ENCODE measurements at regions not wholly inside any gene's neighbourhood (a gene's known extent, or its start where the extent isn't known, plus 50 kb on each side); places are given as distances from the start of the nearest gene placed in this dataset.
"Not testable (repeated sequence)": the region's sequence is repeated elsewhere in the genome, so short reads cannot be mapped to it uniquely, and the experiment has no call there.

- Histone ChIP-seq H3K27ac (ENCODE audit: low read length) (no peak overlapping the region), H3K36me3 (ENCODE audit: control insufficient read depth in 1 of 2, insufficient read depth in 2 of 2, low read length in 2 of 2) (no peaks in the 10 kb centered on the region), H3K4me1 (ENCODE audit: control insufficient read depth in 1 of 2, insufficient read depth in 2 of 2, low read length in 2 of 2) (peaks cover 4 to 6% of the 10 kb centered on the region in 2 donors), H3K27me3 (ENCODE audit: low read depth, low read length) (no peaks in the 10 kb centered on the region), H3K9me3 (ENCODE audit: control insufficient read depth in 1 of 2, low read length in 2 of 2) (no peaks in the 10 kb centered on the region), H3K4me3 (ENCODE audit: low read depth in 1 of 2, low read length in 2 of 2) (no peak overlapping the region)
Measured at GRCh38 chr2:168322325-168323007, 75.1 kb upstream of the STK39 start.

- H3K36me3 ChIP-seq (ENCODE audit: control insufficient read depth in 1 of 2, insufficient read depth in 2 of 2, low read length in 2 of 2) = no peaks in the 10 kb centered on the region
- no peak overlapping the region for H3K4me3 ChIP-seq (ENCODE audit: low read depth in 1 of 2, low read length in 2 of 2)
- no peak overlapping the region for H3K27ac ChIP-seq (ENCODE audit: low read length)
- H3K27me3 ChIP-seq (ENCODE audit: low read depth, low read length) = no peaks in the 10 kb centered on the region
- peaks cover 4 to 6% of the 10 kb centered on the region in 2 donors for H3K4me1 ChIP-seq (ENCODE audit: control insufficient read depth in 1 of 2, insufficient read depth in 2 of 2, low read length in 2 of 2)
- no peaks in the 10 kb centered on the region for H3K9me3 ChIP-seq (ENCODE audit: control insufficient read depth in 1 of 2, low read length in 2 of 2)
Measured at GRCh38 chr2:168323529-168324021, 76.2 kb upstream of the STK39 start.

GRCh38 chr2:168326572-168326971 is 79.2 kb upstream of the STK39 start:
- no peak overlapping the region for H3K4me3 ChIP-seq (ENCODE audit: low read depth in 1 of 2, low read length in 2 of 2)
- no peaks in the 10 kb centered on the region for H3K36me3 ChIP-seq (ENCODE audit: control insufficient read depth in 1 of 2, insufficient read depth in 2 of 2, low read length in 2 of 2)
- no peak overlapping the region for H3K27ac ChIP-seq (ENCODE audit: low read length)
- peaks cover 3 to 6% of the 10 kb centered on the region in 2 donors for H3K9me3 ChIP-seq (ENCODE audit: control insufficient read depth in 1 of 2, low read length in 2 of 2)
- H3K27me3 ChIP-seq (ENCODE audit: low read depth, low read length) = no peaks in the 10 kb centered on the region
- peaks cover 4 to 6% of the 10 kb centered on the region in 2 donors for H3K4me1 ChIP-seq (ENCODE audit: control insufficient read depth in 1 of 2, insufficient read depth in 2 of 2, low read length in 2 of 2)

- Histone ChIP-seq H3K9me3 (ENCODE audit: control insufficient read depth in 1 of 2, low read length in 2 of 2) (peaks cover 3 to 6% of the 10 kb centered on the region in 2 donors), H3K36me3 (ENCODE audit: control insufficient read depth in 1 of 2, insufficient read depth in 2 of 2, low read length in 2 of 2) (no peaks in the 10 kb centered on the region), H3K27ac (ENCODE audit: low read length) (no peak overlapping the region), H3K4me3 (ENCODE audit: low read depth in 1 of 2, low read length in 2 of 2) (no peak overlapping the region), H3K27me3 (ENCODE audit: low read depth, low read length) (no peaks in the 10 kb centered on the region), H3K4me1 (ENCODE audit: control insufficient read depth in 1 of 2, insufficient read depth in 2 of 2, low read length in 2 of 2) (peaks cover 4% of the 10 kb centered on the region in 2 donors)
Measured at GRCh38 chr2:168327328-168327727, 79.9 kb upstream of the STK39 start.

DNA sequence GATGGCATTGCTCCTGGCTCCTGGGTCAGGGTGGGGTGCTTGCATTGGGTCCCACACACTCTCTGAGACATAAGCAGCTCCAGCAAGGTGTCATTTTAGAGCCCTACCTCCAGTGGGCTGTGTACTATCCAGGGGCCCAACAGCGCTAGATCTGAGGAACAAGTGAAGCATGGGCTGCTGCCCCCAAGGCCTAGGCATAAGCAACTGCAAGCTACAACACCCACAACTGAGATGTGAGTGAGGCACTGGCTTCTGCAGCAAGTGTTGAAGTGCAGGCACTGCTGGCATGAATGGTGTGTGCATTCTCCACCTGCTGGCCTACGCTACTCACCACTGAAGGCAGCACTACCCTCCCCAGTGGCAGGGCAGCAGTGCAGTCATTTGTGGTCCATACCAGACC is 81.0 kb upstream of the STK39 start:
- Histone ChIP-seq H3K27me3 (ENCODE audit: low read depth, low read length) (no peaks in the 10 kb centered on the region), H3K36me3 (ENCODE audit: control insufficient read depth in 1 of 2, insufficient read depth in 2 of 2, low read length in 2 of 2) (no peaks in the 10 kb centered on the region), H3K9me3 (ENCODE audit: control insufficient read depth in 1 of 2, low read length in 2 of 2) (peaks cover 3 to 6% of the 10 kb centered on the region in 2 donors), H3K4me3 (ENCODE audit: low read depth in 1 of 2, low read length in 2 of 2) (no peak overlapping the region), H3K4me1 (ENCODE audit: control insufficient read depth in 1 of 2, insufficient read depth in 2 of 2, low read length in 2 of 2) (no peaks in the 10 kb centered on the region), H3K27ac (ENCODE audit: low read length) (no peak overlapping the region)

GRCh38 chr2:168330624-168331423 is 83.4 kb upstream of the STK39 start:
- Histone ChIP-seq H3K9me3 (ENCODE audit: control insufficient read depth in 1 of 2, low read length in 2 of 2) (peaks cover 3 to 6% of the 10 kb centered on the region in 2 donors), H3K4me3 (ENCODE audit: low read depth in 1 of 2, low read length in 2 of 2) (no peak overlapping the region), H3K36me3 (ENCODE audit: control insufficient read depth in 1 of 2, insufficient read depth in 2 of 2, low read length in 2 of 2) (no peaks in the 10 kb centered on the region), H3K27me3 (ENCODE audit: low read depth, low read length) (no peaks in the 10 kb centered on the region), H3K27ac (ENCODE audit: low read length) (no peak overlapping the region), H3K4me1 (ENCODE audit: control insufficient read depth in 1 of 2, insufficient read depth in 2 of 2, low read length in 2 of 2) (no peaks in the 10 kb centered on the region)

DNA sequence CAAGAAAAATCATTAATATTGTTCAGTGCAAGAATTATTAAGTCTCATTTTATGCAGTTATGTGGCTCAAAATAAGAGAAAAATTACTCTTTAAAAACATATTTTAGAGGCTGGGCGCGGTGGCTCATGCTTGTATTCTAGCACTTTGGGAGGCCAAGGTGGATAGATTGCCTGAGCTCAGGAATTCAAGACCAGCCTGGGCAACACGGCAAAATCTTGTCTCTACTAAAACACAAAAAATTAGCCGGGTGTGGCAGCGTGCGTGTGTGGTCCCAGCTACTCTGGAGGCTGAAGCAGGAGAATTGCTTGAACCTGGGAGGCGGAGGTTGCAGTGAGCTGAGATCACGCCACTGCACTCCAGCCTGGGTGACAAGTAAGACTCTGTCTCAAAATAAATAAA is 87.9 kb upstream of the STK39 start:
- H3K9me3 ChIP-seq (ENCODE audit: control insufficient read depth in 1 of 2, low read length in 2 of 2); H3K4me3 ChIP-seq (ENCODE audit: low read depth in 1 of 2, low read length in 2 of 2); H3K27me3 ChIP-seq (ENCODE audit: low read depth, low read length); H3K4me1 ChIP-seq (ENCODE audit: control insufficient read depth in 1 of 2, insufficient read depth in 2 of 2, low read length in 2 of 2); H3K36me3 ChIP-seq (ENCODE audit: control insufficient read depth in 1 of 2, insufficient read depth in 2 of 2, low read length in 2 of 2); H3K27ac ChIP-seq (ENCODE audit: low read length): not testable (repeated sequence)

GRCh38 chr2:168336786-168337388 is 89.5 kb upstream of the STK39 start:
- Histone ChIP-seq H3K27me3 (ENCODE audit: low read depth, low read length) (no peaks in the 10 kb centered on the region), H3K9me3 (ENCODE audit: control insufficient read depth in 1 of 2, low read length in 2 of 2) (no peaks in the 10 kb centered on the region), H3K4me3 (ENCODE audit: low read depth in 1 of 2, low read length in 2 of 2) (no peak overlapping the region), H3K27ac (ENCODE audit: low read length) (no peak overlapping the region), H3K36me3 (ENCODE audit: control insufficient read depth in 1 of 2, insufficient read depth in 2 of 2, low read length in 2 of 2) (no peaks in the 10 kb centered on the region), H3K4me1 (ENCODE audit: control insufficient read depth in 1 of 2, insufficient read depth in 2 of 2, low read length in 2 of 2) (no peaks in the 10 kb centered on the region)

GRCh38 chr2:168338292-168338691 is 90.9 kb upstream of the STK39 start:
- Histone ChIP-seq H3K9me3 (ENCODE audit: control insufficient read depth in 1 of 2, low read length in 2 of 2) (no peaks in the 10 kb centered on the region), H3K4me3 (ENCODE audit: low read depth in 1 of 2, low read length in 2 of 2) (no peak overlapping the region), H3K4me1 (ENCODE audit: control insufficient read depth in 1 of 2, insufficient read depth in 2 of 2, low read length in 2 of 2) (no peaks in the 10 kb centered on the region), H3K36me3 (ENCODE audit: control insufficient read depth in 1 of 2, insufficient read depth in 2 of 2, low read length in 2 of 2) (no peaks in the 10 kb centered on the region), H3K27ac (ENCODE audit: low read length) (no peak overlapping the region), H3K27me3 (ENCODE audit: low read depth, low read length) (no peaks in the 10 kb centered on the region)

- no peaks in the 10 kb centered on the region for H3K9me3 ChIP-seq (ENCODE audit: control insufficient read depth in 1 of 2, low read length in 2 of 2)
- no peaks in the 10 kb centered on the region for H3K4me1 ChIP-seq (ENCODE audit: control insufficient read depth in 1 of 2, insufficient read depth in 2 of 2, low read length in 2 of 2)
- no peak overlapping the region for H3K4me3 ChIP-seq (ENCODE audit: low read depth in 1 of 2, low read length in 2 of 2)
- H3K27ac ChIP-seq (ENCODE audit: low read length) = no peak overlapping the region
- H3K36me3 ChIP-seq (ENCODE audit: control insufficient read depth in 1 of 2, insufficient read depth in 2 of 2, low read length in 2 of 2) = no peaks in the 10 kb centered on the region
- H3K27me3 ChIP-seq (ENCODE audit: low read depth, low read length) = no peaks in the 10 kb centered on the region
Measured at GRCh38 chr2:168338803-168339437, 91.5 kb upstream of the STK39 start.

DNA sequence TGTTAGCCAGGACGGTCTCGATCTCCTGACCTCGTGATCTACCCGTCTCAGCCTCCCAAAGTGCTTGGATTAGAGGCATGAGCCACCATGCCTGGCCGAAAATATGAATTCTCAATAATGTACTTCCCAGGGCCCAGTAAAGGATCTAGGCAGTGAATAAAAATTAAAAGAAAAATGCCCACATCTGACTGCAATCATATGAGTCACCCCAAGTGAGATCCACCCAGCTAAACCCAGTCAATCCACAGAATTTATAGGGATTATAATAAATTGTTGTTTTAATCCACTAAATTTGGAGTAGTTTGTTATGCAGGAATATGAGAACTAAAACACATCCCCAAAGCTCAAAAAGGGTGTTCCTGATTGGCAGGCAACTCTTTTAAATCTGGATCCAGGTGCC is 93.5 kb upstream of the STK39 start:
- Histone ChIP-seq H3K27me3 (ENCODE audit: low read depth, low read length) (no peaks in the 10 kb centered on the region), H3K36me3 (ENCODE audit: control insufficient read depth in 1 of 2, insufficient read depth in 2 of 2, low read length in 2 of 2) (no peaks in the 10 kb centered on the region), H3K4me1 (ENCODE audit: control insufficient read depth in 1 of 2, insufficient read depth in 2 of 2, low read length in 2 of 2) (no peaks in the 10 kb centered on the region), H3K9me3 (ENCODE audit: control insufficient read depth in 1 of 2, low read length in 2 of 2) (no peaks in the 10 kb centered on the region), H3K4me3 (ENCODE audit: low read depth in 1 of 2, low read length in 2 of 2) (no peak overlapping the region), H3K27ac (ENCODE audit: low read length) (no peak overlapping the region)
